Neural cell (in vitro differentiated cells): ENCODE measurements at regions not wholly inside any gene's neighbourhood (a gene's known extent, or its start where the extent isn't known, plus 50 kb on each side); places are given as distances from the start of the nearest gene placed in this dataset.

Source experiments
- CTCF ChIP-seq: fragments of 450-650 bp; IDR thresholded peaks from 2 replicates; pipeline ENCODE4 v1.5.1; 2014; ENCODE audit warnings: antibody characterized with exemption, mild to moderate bottlenecking, moderate library complexity; ENCODE audit not compliant: poor library complexity, severe bottlenecking
- EP300 ChIP-seq: fragments of 450-650 bp; conservative IDR thresholded peaks from 2 replicates; pipeline ENCODE4 v1.6.1; 2014; ENCODE audit warnings: antibody characterized with exemption, mild to moderate bottlenecking, moderate library complexity; ENCODE audit not compliant: poor library complexity, severe bottlenecking
- EZH2 ChIP-seq: fragments of 200-600, 300-800 bp; shearing (Covaris generic), sonication (generic); IDR thresholded peaks from 2 replicates; pipeline ENCODE4 v1.6.1; 2014; ENCODE audit warnings: antibody characterized with exemption, low read length, borderline replicate concordance, mild to moderate bottlenecking; ENCODE audit not compliant: insufficient read depth, poor library complexity, severe bottlenecking
- POLR2AphosphoS5 ChIP-seq: IDR thresholded peaks from 2 replicates; pipeline ENCODE4 v1.6.1; 2012
- SMC3 ChIP-seq: fragments of 450-650 bp; conservative IDR thresholded peaks from 2 replicates; pipeline ENCODE4 v1.6.1; 2014; ENCODE audit warnings: antibody characterized with exemption, mild to moderate bottlenecking, moderate library complexity; ENCODE audit not compliant: poor library complexity

- TF ChIP-seq EP300 = no peak
- TF ChIP-seq CTCF = no peak
- TF ChIP-seq EZH2 = no peak
- no peak for TF ChIP-seq POLR2AphosphoS5
- TF ChIP-seq SMC3 = no peak
Observed at GRCh38 chr18:76018210-76018609, 476.8 kb downstream of the ZNF516 start.
